Suprapubic skin (tissue), 4 donors: ENCODE measurements at regions not wholly inside any gene's neighbourhood (a gene's known extent, or its start where the extent isn't known, plus 50 kb on each side); places are given as distances from the start of the nearest gene placed in this dataset.

Source experiments
- DNase-seq, 2 donors: peaks; one replicate each; pipeline ENCODE4 v3.0.0-alpha.2; 2019; ENCODE audit warnings: low spot score in 2 of 2
- H3K27ac ChIP-seq: fragments of 200-600 bp; sonication (generic); one replicate; pipeline ENCODE4 v1.5.1; 2019
- H3K27me3 ChIP-seq: fragments of 200-600 bp; sonication (generic); one replicate; pipeline ENCODE4 v1.5.1; 2019
- H3K36me3 ChIP-seq: fragments of 200-600 bp; sonication (generic); one replicate; pipeline ENCODE4 v1.5.1; 2019
- H3K4me1 ChIP-seq: fragments of 200-600 bp; sonication (generic); one replicate; pipeline ENCODE4 v1.5.1; 2019
- H3K4me3 ChIP-seq: fragments of 200-600 bp; sonication (generic); one replicate; pipeline ENCODE4 v1.5.1; 2019; ENCODE audit warnings: mild to moderate bottlenecking
- H3K9me3 ChIP-seq: fragments of 200-600 bp; sonication (generic); one replicate; pipeline ENCODE4 v1.5.1; 2019
- CTCF ChIP-seq, 2 donors: fragments of 200-600 bp in 1 of 2; fragments of 450-650 bp in 1 of 2; sonication (generic) in 1 of 2; IDR thresholded peaks; one replicate each; pipeline ENCODE4 v1.5.1; 2016 to 2019; ENCODE audit warnings: antibody characterized with exemption in 2 of 2, mild to moderate bottlenecking in 1 of 2, moderate library complexity in 1 of 2
- EP300 ChIP-seq: sonication (generic); formaldehyde crosslinking; IDR thresholded peaks from one replicate; pipeline ENCODE4 v1.6.1; 2017; ENCODE audit warnings: antibody characterized with exemption
- POLR2A ChIP-seq, 2 donors: fragments of 450-650 bp; IDR thresholded peaks; one replicate each; pipeline ENCODE4 v1.6.1; 2017; ENCODE audit warnings: antibody characterized with exemption in 2 of 2, mild to moderate bottlenecking in 2 of 2, moderate library complexity in 2 of 2
- POLR2AphosphoS5 ChIP-seq, 3 donors: sonication (generic); formaldehyde crosslinking; IDR thresholded peaks; one replicate each; pipeline ENCODE4 v1.6.1; 2017; ENCODE audit warnings: antibody characterized with exemption in 3 of 3
- WGBS: methylation state at CpG from one replicate; pipeline ENCODE4 v1.1.5; 2018; 5-methylcytosine and 5-hydroxymethylcytosine counted together

GRCh38 chr1:217261636-217262035, 369.3 kb downstream of the GPATCH2 start:
- no peak overlapping the region for H3K4me3 ChIP-seq
- no peaks in the 10 kb centered on the region for H3K4me1 ChIP-seq
- H3K36me3 ChIP-seq = no peaks in the 10 kb centered on the region
- H3K9me3 ChIP-seq = peaks cover 6% of the 10 kb centered on the region
- no peak for TF ChIP-seq POLR2AphosphoS5 (IDR thresholded peaks at IDR 0.05)
- TF ChIP-seq CTCF (IDR thresholded peaks at IDR 0.05) = no peak
- no peak for TF ChIP-seq EP300
- TF ChIP-seq POLR2A (IDR thresholded peaks at IDR 0.05) = no peak
- H3K27ac ChIP-seq = no peak overlapping the region
- no peak for DNase-seq
- no peaks in the 10 kb centered on the region for H3K27me3 ChIP-seq
- WGBS = 67% methylated on average over 2 of the region's 2 CpGs

GRCh38 chr1:217260676-217261075, 370.2 kb downstream of the GPATCH2 start:
- no peaks in the 10 kb centered on the region for H3K36me3 ChIP-seq
- H3K4me3 ChIP-seq = no peak overlapping the region
- DNase-seq = no peak
- 88% methylated on average over 1 of the region's 1 CpG for WGBS
- no peak for TF ChIP-seq EP300
- H3K27ac ChIP-seq = no peak overlapping the region
- H3K27me3 ChIP-seq = no peaks in the 10 kb centered on the region
- H3K4me1 ChIP-seq = no peaks in the 10 kb centered on the region
- peaks cover 6% of the 10 kb centered on the region for H3K9me3 ChIP-seq

GRCh38 chr1:217253985-217254384, 376.9 kb downstream of the GPATCH2 start:
- Histone ChIP-seq H3K4me1 (no peaks in the 10 kb centered on the region), H3K27ac (no peak overlapping the region), H3K4me3 (no peak overlapping the region), H3K36me3 (no peaks in the 10 kb centered on the region), H3K27me3 (no peaks in the 10 kb centered on the region), H3K9me3 (no peaks in the 10 kb centered on the region)
- DNase-seq = no peak
- no peak for TF ChIP-seq POLR2AphosphoS5 (IDR thresholded peaks at IDR 0.05)
- no peak for TF ChIP-seq POLR2A (IDR thresholded peaks at IDR 0.05)
- no peak for TF ChIP-seq CTCF (IDR thresholded peaks at IDR 0.05)
- no peak for TF ChIP-seq EP300

- no peak for TF ChIP-seq CTCF (IDR thresholded peaks at IDR 0.05)
- TF ChIP-seq POLR2A (IDR thresholded peaks at IDR 0.05) = no peak
- TF ChIP-seq POLR2AphosphoS5 (IDR thresholded peaks at IDR 0.05) = no peak
- TF ChIP-seq EP300 = no peak
- no peaks in the 10 kb centered on the region for H3K27me3 ChIP-seq
- no peaks in the 10 kb centered on the region for H3K9me3 ChIP-seq
- no peak for DNase-seq
- no peaks in the 10 kb centered on the region for H3K4me1 ChIP-seq
- H3K4me3 ChIP-seq = no peak overlapping the region
- WGBS = 93% methylated on average over 2 of the region's 2 CpGs
- H3K36me3 ChIP-seq = no peaks in the 10 kb centered on the region
- no peak overlapping the region for H3K27ac ChIP-seq
Observed at GRCh38 chr1:217253351-217253750, 377.5 kb downstream of the GPATCH2 start.

GRCh38 chr1:217251121-217251520, 379.8 kb downstream of the GPATCH2 start:
- Histone ChIP-seq H3K4me1 (no peaks in the 10 kb centered on the region), H3K27ac (no peak overlapping the region), H3K27me3 (no peaks in the 10 kb centered on the region), H3K9me3 (no peaks in the 10 kb centered on the region), H3K36me3 (no peaks in the 10 kb centered on the region), H3K4me3 (no peak overlapping the region)
- no peak for DNase-seq
- 71% methylated on average over 1 of the region's 1 CpG for WGBS
- TF ChIP-seq POLR2AphosphoS5 (IDR thresholded peaks at IDR 0.05) (no peak), EP300 (no peak), POLR2A (IDR thresholded peaks at IDR 0.05) (no peak), CTCF (IDR thresholded peaks at IDR 0.05) (no peak)

GRCh38 chr1:217249857-217250256, 381.0 kb downstream of the GPATCH2 start:
- Histone ChIP-seq H3K4me3 (no peak overlapping the region), H3K27ac (no peak overlapping the region), H3K4me1 (no peaks in the 10 kb centered on the region), H3K27me3 (no peaks in the 10 kb centered on the region), H3K36me3 (no peaks in the 10 kb centered on the region), H3K9me3 (no peaks in the 10 kb centered on the region)
- no peak for DNase-seq
- TF ChIP-seq POLR2AphosphoS5 (IDR thresholded peaks at IDR 0.05) = no peak
- no peak for TF ChIP-seq EP300
- no peak for TF ChIP-seq CTCF (IDR thresholded peaks at IDR 0.05)
- no peak for TF ChIP-seq POLR2A (IDR thresholded peaks at IDR 0.05)
- WGBS = 89% methylated on average over 2 of the region's 3 CpGs
